ENCODE measurements at regions not wholly inside any gene's neighbourhood (a gene's known extent, or its start where the extent isn't known, plus 50 kb on each side); places are given as distances from the start of the nearest gene placed in this dataset.
"Not testable (repeated sequence)": the region's sequence is repeated elsewhere in the genome, so short reads cannot be mapped to it uniquely, and the experiment has no call there.

GRCh38 chr4:1524761-1525160 lies 118.5 kb upstream of the NKX1-1 start:
- DNase-seq (ENCODE audit: low read depth): no peak

DNA sequence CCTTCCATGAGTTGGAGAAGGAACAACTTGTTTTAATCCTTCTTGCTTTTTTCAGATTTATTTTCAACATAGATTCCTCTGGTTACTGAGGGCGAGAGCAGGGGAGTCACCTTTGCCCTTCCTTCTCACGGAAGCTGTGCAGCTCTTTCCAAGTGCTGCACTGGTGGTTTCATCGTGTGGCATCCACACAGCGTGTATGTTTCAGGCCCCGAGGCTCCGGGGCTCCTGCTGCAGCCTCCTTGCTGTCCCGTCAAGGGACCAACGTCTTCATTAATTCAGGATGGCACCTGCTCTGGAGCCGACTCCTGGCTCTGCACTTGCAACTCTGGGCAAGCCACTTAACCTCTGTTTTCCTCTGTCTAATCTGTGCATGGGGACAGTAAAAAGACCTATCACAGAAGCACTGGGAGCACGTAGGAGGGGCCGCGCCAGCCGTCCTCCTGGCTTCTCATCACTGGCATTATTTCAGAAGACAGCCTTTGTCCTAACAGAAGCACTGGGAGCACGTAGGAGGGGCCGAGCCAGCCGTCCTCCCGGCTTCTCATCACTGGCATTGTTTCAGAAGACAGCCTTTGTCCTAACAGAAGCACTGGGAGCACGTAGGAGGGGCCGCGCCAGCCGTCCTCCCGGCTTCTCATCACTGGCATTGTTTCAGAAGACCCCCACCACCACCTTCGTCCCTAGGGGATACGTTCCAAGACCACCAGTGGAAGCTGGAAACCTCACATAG lies 117.8 kb upstream of the NKX1-1 start:
- no peak for DNase-seq (ENCODE audit: low read depth)

DNA sequence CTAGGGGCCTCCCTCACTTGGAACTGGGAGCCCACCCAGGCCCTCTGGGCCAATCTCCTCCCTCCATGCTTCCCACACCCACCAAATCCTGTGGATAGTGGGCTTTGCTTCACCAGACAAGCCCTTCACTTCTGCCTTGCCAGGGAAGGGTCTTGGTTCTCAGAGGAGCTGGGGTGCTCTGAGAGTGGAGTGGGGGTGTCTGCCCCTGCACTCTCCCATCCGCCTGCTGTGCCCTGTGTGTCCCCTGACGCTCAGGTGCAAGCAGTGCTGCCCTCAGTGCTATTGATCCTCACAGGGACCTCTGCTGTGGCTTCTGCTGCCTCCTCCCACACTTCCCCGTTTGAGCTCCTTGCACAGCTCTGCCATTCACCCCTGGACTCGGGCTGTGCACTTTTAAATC lies 117.3 kb upstream of the NKX1-1 start:
- DNase-seq (ENCODE audit: low read depth): no peak

DNA sequence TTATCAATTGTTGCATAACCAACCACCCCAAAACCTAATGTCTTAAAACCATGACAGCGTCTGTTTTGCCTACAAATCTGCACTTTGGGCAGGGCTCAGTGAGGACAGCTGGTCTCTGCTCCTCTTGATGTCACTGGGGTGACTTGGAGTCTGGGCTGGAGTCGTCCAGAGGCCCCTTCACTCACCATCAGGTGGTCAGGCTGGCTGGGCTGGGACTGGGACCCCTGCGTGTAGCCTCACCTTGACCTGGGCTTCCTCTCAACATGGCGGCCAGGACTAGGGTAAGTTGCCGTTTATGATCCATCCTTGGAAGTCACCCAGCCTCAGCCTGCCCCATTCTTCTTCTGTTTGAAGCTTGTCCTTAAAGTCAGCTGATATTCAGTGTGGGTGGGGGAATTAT lies 116.8 kb upstream of the NKX1-1 start:
- no peak for DNase-seq (ENCODE audit: low read depth)

DNA sequence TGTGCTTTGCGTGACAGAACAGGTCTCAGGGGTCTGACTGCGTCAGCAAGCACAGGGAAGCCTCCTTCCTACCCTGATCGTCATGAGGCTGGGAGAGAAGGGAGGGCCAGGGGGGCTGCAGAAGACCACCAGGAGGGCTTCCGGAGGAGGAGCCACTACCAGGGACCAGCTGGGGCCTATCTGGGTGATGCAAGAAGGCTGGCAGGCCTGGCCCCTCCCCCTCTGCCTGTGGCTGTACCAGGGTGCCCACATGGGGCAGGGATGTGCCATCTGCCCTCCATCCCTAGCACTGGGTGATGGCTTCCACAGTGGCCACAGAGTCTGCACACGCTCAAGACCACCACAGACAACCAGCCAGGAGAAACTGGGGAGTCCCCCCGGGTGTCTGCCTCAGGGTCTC lies 116.4 kb upstream of the NKX1-1 start:
- DNase-seq (ENCODE audit: low read depth): no peak

- no peak for DNase-seq (ENCODE audit: low read depth)
Observed at GRCh38 chr4:1521821-1522361, 115.6 kb upstream of the NKX1-1 start.

GRCh38 chr4:1520795-1521576 lies 114.7 kb upstream of the NKX1-1 start:
- not testable (repeated sequence) for DNase-seq (ENCODE audit: low read depth)

- DNase-seq (ENCODE audit: low read depth): no peak
Observed at GRCh38 chr4:1519787-1520661, 113.8 kb upstream of the NKX1-1 start.

DNA sequence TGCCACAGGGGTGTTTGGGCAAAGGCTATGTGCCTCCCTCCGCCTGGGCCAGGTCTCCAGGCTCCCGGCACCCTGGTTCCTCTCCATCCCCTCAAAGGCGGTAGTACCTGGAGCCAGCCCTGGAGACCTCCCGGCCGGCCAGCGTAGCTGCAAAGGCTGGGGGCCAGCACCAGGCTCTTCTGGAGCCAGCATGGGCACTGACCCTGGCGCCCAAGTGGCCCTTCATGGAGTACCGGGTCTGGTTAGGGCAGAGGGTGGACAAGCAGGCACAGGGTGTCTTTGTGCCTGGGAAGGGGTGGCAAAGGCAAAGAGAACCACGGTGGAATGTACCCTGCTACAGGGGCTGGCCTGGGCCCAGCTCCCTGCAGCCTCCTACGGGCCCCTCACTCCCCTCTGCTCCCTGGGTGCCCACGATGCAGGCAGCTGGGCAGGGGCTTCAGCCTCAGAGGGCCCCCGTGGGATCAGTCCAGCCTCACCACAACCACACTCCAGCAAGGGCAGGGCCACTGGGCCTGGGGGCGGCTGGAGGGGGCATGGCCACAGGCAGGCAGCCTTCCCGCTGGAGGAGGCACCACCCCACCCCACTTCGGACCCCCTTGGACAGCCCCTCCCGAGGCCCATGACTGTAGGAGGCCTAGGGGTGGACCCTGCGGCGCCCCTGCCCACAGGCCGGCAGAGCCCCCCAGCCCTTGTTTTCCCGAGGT lies 112.9 kb upstream of the NKX1-1 start:
- DNase-seq (ENCODE audit: low read depth): no peak

DNA sequence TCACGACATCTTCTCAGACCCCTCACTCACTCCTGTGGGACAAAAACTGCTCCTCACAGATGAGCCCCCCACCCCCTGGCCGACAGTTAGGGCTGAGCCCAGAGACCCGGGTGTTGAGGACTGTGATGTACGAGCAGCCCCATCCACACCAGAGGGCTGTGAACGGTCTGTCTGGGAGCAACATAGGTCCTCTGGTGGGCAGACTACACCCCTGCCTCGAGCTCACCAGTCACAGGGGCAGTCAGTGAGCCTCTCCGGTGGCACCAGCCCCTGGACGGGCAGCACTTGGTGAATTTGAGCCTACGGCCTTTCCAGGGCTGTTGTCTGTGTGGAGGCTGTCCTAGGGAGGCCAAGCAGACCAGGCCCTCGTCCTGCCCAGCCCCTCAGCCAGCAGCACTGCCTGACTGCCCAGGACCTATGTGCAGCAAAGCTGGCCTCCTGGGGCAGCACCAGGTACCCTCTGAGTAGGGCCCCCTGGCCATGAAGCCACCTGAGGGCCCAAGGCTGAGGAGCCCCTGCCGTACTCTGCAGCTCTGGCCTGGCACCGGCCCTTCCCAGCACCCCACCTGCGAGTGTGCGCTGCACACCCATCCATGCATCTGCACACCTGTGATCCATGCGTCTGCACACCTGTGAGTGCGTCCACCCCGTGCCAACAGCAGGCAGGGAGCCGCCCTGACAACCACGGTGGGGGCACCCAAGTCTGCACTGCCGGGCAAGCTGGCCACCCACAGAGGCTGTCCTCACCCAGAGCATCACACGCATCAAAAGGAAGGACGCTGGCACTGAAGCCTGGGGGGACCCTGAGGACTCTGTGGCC lies 111.6 kb upstream of the NKX1-1 start:
- DNase-seq (ENCODE audit: low read depth): no peak

GRCh38 chr4:1516881-1517480 lies 110.7 kb upstream of the NKX1-1 start:
- no peak for DNase-seq (ENCODE audit: low read depth)

DNA sequence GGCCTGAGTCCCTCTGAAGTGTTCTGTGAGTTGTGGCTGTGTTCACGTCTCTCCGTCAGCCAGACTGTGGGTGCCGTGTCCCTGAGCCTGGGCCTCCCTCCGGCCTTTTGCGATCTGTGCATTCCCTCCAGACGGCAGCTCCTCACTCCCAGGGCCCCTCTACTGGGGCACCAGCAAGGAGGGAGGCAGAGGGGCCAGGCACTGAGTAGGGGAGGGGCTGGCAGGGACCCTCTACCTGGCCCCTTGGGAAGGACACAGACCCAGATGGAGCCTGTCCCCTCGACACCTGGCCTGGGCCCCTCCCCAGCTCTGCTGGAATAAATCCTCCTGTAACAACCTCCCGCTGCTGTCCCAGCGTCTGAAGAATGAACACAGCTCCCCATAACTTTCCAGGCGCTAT lies 110.0 kb upstream of the NKX1-1 start:
- DNase-seq (ENCODE audit: low read depth): no peak

DNA sequence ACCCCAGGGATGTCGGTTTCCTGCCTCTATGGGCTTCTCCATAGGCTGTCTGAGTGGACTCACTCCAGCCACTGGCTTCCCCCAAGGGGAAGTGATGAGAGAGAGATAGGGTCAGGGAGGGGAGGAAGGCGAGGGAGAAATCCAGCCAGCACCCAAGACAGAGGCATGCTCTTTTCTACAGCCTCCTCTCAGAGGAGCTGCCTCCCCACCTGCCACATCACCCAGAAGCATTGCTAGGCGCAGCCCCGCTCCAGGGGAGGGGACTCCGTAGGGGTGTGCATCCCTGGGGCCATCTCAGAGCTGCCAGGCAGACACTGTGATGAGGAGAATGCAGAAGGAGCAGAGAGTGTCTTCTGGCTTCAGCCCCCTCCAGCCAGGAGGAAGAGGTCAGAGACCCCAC lies 109.5 kb upstream of the NKX1-1 start:
- DNase-seq (ENCODE audit: low read depth): no peak

GRCh38 chr4:1515156-1515555 lies 108.9 kb upstream of the NKX1-1 start:
- no peak for DNase-seq (ENCODE audit: low read depth)

- DNase-seq (ENCODE audit: low read depth): no peak
Observed at GRCh38 chr4:1514612-1515011, 108.4 kb upstream of the NKX1-1 start.

GRCh38 chr4:1513936-1514483 lies 107.8 kb upstream of the NKX1-1 start:
- no peak for DNase-seq (ENCODE audit: low read depth)

DNA sequence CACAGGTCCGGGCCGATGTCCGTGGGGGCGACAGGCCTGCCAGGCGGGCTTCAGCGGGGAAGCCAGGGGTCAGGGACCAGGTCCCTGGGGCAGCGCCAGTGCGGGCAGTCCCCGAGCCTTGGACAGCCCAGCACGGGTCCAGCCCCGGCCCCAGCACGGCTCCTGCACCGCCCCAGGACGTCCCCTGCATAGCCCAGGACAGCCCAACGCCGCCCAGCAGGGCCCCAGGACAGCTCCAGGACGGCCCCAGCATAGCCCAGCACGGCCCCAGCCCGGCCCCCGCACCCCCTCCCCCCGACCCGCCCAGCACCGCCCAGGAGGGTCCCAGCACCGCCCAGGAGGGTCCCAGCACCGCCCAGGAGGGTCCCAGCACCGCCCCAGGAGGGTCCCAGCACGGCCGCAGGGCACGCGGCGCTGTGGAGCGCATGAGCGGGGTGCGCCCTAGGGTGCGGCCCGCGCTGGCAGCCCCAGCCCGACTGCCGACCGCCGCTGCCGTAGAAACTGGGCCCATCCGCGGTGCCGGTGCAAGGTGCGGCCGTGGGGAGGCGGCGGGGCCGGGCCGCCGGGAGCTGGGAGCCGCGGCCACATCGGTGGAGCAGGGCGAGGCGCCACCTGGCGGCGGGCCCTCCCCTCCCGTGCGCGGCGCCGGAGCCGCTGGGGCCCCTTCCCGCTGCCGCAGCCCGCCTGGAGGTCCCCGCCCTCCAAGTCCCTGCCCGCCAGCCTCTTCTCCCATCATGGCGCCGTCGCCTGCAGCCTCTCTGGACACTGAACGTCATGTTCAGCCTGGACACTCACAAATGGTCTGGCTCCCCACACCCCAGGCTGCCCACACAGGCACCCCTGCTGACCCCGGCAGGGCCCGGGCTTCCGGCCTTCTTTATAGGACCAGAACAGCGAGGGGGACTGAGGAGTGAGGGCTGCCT lies 106.8 kb upstream of the NKX1-1 start:
- DNase-seq (ENCODE audit: low read depth): peak; percentile 47

GRCh38 chr4:1512051-1512737 lies 106.0 kb upstream of the NKX1-1 start:
- no peak for DNase-seq (ENCODE audit: low read depth)
